ENCODE measurements at regions not wholly inside any gene's neighbourhood (a gene's known extent, or its start where the extent isn't known, plus 50 kb on each side); places are given as distances from the start of the nearest gene placed in this dataset.

DNA sequence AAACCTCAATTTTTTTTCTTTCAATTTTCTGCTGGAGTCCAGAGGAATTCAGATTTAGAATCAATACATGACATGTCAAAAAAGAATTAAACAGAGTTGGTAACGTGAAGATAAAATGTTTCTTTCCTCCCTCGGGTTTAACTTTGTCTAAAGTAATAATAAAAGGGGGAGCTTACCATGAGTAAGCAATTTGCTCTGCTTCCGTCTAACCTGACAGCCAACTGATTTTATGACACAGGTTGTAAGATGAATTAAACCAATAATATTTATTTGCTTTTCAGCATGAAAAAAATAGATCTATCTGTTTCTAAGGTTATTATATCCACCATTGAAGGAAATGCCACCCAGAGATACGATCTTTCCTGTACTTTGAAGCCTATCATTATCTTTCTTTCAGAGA, 352.6 kb downstream of the OSTF1 start:
- DNase-seq (ENCODE audit: low read depth), result no peak
- H3K4me3 ChIP-seq (ENCODE audit: low read depth, low read length), result no peak overlapping the region
- TF ChIP-seq, protein P1, sequence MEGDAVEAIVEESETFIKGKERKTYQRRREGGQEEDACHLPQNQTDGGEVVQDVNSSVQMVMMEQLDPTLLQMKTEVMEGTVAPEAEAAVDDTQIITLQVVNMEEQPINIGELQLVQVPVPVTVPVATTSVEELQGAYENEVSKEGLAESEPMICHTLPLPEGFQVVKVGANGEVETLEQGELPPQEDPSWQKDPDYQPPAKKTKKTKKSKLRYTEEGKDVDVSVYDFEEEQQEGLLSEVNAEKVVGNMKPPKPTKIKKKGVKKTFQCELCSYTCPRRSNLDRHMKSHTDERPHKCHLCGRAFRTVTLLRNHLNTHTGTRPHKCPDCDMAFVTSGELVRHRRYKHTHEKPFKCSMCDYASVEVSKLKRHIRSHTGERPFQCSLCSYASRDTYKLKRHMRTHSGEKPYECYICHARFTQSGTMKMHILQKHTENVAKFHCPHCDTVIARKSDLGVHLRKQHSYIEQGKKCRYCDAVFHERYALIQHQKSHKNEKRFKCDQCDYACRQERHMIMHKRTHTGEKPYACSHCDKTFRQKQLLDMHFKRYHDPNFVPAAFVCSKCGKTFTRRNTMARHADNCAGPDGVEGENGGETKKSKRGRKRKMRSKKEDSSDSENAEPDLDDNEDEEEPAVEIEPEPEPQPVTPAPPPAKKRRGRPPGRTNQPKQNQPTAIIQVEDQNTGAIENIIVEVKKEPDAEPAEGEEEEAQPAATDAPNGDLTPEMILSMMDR (conservative IDR thresholded peaks at IDR 0.05; ENCODE audit: low read depth, low read length), result no peak

DNA sequence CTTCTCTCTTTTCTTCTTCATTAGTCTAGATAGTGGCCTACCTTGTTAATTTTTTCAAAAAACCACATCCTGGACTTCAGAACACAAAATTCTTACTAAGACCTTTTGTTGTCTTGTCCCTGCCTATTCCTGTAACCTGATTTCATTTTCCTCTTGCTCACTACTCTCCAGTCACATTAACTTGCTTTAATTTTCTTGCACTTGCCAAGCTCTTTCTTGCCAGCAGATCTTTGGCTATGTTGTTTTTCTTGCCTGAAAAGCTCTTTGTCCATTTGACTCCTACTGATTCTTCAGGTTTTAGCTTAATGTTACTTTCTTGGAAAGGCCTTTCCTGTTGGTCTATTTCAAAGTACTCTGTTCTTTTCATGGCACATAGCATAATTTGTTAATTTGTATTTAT, 356.8 kb downstream of the OSTF1 start:
- no peak for DNase-seq (ENCODE audit: low read depth)
- TF ChIP-seq, protein P1 (conservative IDR thresholded peaks at IDR 0.05; ENCODE audit: low read depth, low read length), result no peak
- no peak overlapping the region for H3K4me3 ChIP-seq (ENCODE audit: low read depth, low read length)

DNA sequence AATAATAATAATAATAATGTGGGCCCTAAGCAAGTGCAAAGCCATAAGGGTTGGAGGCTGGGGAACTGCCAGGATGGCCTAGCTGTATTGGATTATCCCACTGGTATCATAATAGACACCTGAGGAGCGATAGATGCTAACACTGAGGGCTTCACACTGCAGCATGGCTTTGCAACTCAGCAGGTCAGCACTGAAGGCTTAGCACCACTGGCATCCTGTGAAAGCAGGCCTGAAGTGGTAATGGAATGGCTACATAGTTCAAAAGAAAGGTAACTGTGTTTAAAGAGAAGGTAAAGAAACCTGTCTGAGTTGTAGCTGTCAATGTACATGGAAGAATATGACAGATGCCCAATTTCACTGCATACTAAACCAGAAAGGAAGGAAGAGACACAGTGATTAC, 359.0 kb downstream of the OSTF1 start:
- H3K4me3 ChIP-seq (ENCODE audit: low read depth, low read length), result no peak overlapping the region
- TF ChIP-seq, protein P1 (conservative IDR thresholded peaks at IDR 0.05; ENCODE audit: low read depth, low read length), result no peak
- DNase-seq (ENCODE audit: low read depth), result no peak

DNA sequence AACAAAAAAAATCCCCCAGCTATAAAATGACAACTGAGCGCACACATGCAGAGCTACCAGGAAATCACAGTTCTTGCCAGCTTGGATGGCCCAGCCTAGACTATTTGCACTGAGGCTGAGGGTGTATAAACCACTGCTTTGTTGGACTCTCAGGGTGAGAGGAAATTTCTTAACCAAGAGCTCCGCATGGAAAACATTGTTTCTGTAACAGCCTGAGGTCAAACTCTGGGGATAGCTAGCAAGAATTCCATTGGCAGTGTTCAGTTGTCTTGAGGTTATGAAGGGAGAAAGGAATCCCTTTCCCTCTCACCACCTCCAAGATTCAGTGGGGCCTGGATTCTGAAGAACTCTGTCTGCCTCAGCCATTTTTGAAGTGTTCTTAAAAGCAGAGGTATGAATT, 360.0 kb downstream of the OSTF1 start:
- H3K4me3 ChIP-seq (ENCODE audit: low read depth, low read length), result no peak overlapping the region
- peak; percentile 4 for DNase-seq (ENCODE audit: low read depth)
- TF ChIP-seq, protein P1 (conservative IDR thresholded peaks at IDR 0.05; ENCODE audit: low read depth, low read length), result no peak

DNA sequence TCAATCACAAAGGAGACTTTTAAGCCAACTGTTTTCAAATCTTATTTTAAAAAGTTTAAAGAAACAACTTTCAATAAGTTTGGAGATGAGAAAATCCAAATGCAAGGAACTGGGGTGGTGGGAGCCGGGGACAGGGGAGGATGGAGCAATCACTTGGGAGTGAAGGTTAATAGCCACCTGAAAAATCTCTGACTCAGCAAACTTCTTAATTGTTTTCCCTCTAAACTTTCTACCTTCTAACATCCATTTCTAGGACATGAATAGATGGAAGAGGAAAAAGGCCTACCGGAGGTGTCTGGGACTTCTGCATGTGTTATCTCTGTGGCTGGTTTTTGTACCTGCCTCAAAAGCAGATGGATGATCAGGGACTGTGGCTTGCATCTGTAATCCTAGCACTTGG, 360.6 kb downstream of the OSTF1 start:
- H3K4me3 ChIP-seq (ENCODE audit: low read depth, low read length), result no peak overlapping the region
- DNase-seq (ENCODE audit: low read depth), result no peak
- TF ChIP-seq, protein P1 (conservative IDR thresholded peaks at IDR 0.05; ENCODE audit: low read depth, low read length), result no peak

DNA sequence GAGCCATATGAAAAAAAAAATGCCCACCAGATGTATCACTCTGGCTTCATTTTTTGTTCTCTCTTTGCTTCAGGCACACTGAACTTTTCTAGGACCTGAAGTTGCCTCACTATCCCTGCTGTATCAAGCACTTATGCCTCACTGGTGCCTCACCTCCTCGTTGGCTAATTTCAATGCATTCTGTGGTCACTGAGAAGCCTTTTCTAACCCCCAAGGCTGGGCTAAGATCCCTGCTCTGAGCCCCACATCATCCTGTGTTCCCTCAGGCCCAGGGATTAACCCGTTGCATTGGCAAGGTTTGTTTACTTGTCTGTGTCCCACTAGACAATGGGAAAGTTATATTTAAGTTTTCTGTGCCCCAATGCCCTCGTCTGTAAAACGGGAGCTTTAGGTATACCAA, 362.7 kb downstream of the OSTF1 start:
- H3K4me3 ChIP-seq (ENCODE audit: low read depth, low read length), result no peak overlapping the region
- TF ChIP-seq, protein P1 (conservative IDR thresholded peaks at IDR 0.05; ENCODE audit: low read depth, low read length), result no peak

DNA sequence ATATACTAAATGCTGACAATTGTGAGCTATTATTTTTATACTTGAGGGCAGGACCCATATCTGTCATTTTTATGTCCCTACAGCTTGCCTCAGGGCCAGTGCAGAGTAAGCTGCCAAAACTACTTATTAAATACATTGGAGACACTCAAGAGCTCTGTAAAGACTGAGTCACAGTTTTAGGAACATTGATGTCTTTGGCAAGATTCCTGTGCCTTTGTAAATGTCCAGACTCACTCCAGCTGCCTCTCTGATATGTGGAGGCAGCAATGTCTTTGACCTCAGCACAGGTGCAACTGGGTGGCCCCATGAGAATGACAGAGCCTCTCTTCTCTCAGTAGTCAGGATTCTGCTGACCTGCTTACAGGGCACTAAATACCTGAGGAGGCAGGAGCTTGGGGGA, 363.2 kb downstream of the OSTF1 start:
- no peak for DNase-seq (ENCODE audit: low read depth)
- TF ChIP-seq, protein P1 (conservative IDR thresholded peaks at IDR 0.05; ENCODE audit: low read depth, low read length), result no peak
- no peak overlapping the region for H3K4me3 ChIP-seq (ENCODE audit: low read depth, low read length)

More for the DNA sequence above, 362.7 kb downstream of the OSTF1 start:
- no peak for DNase-seq (ENCODE audit: low read depth)
